ENCODE measurements at regions not wholly inside any gene's neighbourhood (a gene's known extent, or its start where the extent isn't known, plus 50 kb on each side); places are given as distances from the start of the nearest gene placed in this dataset.

- Histone ChIP-seq H3K27me3 (no peaks in the 10 kb centered on the region), H3K4me3 (ENCODE audit: low read depth in 1 of 2, low read length in 1 of 2) (no peak overlapping the region), H3K27ac (no peak overlapping the region), H3K9me3 (no peaks in the 10 kb centered on the region), H3K4me1 (ENCODE audit: control insufficient read depth in 1 of 2, insufficient read depth in 1 of 2, low read depth in 1 of 2, low read length in 1 of 2) (peaks cover 0 to under 1% of the 10 kb centered on the region in 2 experiments), H3K36me3 (no peaks in the 10 kb centered on the region)
- no peak for TF ChIP-seq CTCF (IDR thresholded peaks at IDR 0.05)
Observed at GRCh38 chr5:10849278-10849677, 88.2 kb upstream of the DAP start.

DNA sequence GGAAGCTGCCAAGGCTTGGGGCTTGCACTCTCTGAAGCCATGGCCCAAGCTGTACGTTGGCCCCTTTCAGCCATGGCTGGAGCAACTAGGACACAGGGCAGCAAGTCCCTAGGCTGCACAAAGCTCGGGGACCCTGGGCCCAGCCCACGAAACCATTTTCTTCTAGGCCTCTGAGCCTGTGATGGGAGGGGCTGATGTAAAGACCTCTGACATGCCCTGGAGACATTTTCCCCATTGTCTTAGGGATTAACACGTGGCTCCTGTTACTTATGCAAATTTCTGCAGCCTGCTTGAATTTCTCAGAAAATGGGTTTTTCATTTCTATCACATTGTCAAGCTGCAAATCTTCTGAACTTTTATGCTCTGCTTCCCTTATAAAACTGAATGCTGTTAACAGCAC lies 83.0 kb upstream of the DAP start:
- Histone ChIP-seq H3K27ac (no peak overlapping the region), H3K36me3 (no peaks in the 10 kb centered on the region), H3K4me3 (ENCODE audit: low read depth in 1 of 2, low read length in 1 of 2) (no peak overlapping the region), H3K27me3 (no peaks in the 10 kb centered on the region), H3K9me3 (no peaks in the 10 kb centered on the region), H3K4me1 (ENCODE audit: control insufficient read depth in 1 of 2, insufficient read depth in 1 of 2, low read depth in 1 of 2, low read length in 1 of 2) (no peaks in the 10 kb centered on the region)
- TF ChIP-seq CTCF (IDR thresholded peaks at IDR 0.05) = no peak

DNA sequence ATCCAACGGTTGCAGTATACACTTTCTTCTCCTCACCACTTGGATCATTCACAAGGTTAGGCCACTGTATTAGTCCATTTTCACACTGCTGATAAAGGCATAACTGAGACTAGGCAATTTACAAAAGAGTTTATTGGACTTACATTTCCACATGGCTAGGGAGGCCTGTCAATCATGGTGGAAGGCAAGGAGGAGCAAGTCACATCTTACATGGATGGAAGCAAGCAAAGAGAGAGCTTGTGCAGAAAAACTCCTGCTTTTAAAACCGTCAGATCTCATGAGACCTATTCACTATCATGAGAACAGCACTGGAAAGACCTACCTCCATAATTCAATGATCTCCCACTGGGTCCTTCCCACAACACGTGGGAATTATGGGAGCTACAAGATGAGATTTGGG lies 81.8 kb upstream of the DAP start:
- Histone ChIP-seq H3K4me1 (ENCODE audit: control insufficient read depth in 1 of 2, insufficient read depth in 1 of 2, low read depth in 1 of 2, low read length in 1 of 2) (no peaks in the 10 kb centered on the region), H3K9me3 (no peaks in the 10 kb centered on the region), H3K36me3 (no peaks in the 10 kb centered on the region), H3K27ac (no peak overlapping the region), H3K4me3 (ENCODE audit: low read depth in 1 of 2, low read length in 1 of 2) (no peak overlapping the region), H3K27me3 (no peaks in the 10 kb centered on the region)
- TF ChIP-seq CTCF (IDR thresholded peaks at IDR 0.05) = no peak

- no peak overlapping the region for H3K4me3 ChIP-seq (ENCODE audit: low read depth in 1 of 2, low read length in 1 of 2)
- no peaks in the 10 kb centered on the region for H3K9me3 ChIP-seq
- no peaks in the 10 kb centered on the region for H3K27me3 ChIP-seq
- H3K36me3 ChIP-seq = no peaks in the 10 kb centered on the region
- H3K27ac ChIP-seq = no peak overlapping the region
- no peak for TF ChIP-seq CTCF (IDR thresholded peaks at IDR 0.05)
- H3K4me1 ChIP-seq (ENCODE audit: control insufficient read depth in 1 of 2, insufficient read depth in 1 of 2, low read depth in 1 of 2, low read length in 1 of 2) = no peaks in the 10 kb centered on the region
Observed at GRCh38 chr5:10839916-10840599, 79.0 kb upstream of the DAP start.

- Histone ChIP-seq H3K36me3 (no peaks in the 10 kb centered on the region), H3K9me3 (no peaks in the 10 kb centered on the region), H3K4me1 (ENCODE audit: control insufficient read depth in 1 of 2, insufficient read depth in 1 of 2, low read depth in 1 of 2, low read length in 1 of 2) (no peaks in the 10 kb centered on the region), H3K27ac (no peak overlapping the region), H3K27me3 (no peaks in the 10 kb centered on the region), H3K4me3 (ENCODE audit: low read depth in 1 of 2, low read length in 1 of 2) (no peak overlapping the region)
- TF ChIP-seq CTCF (IDR thresholded peaks at IDR 0.05) = no peak
Observed at GRCh38 chr5:10839118-10839517, 78.1 kb upstream of the DAP start.
